ENCODE measurements at regions not wholly inside any gene's neighbourhood (a gene's known extent, or its start where the extent isn't known, plus 50 kb on each side); places are given as distances from the start of the nearest gene placed in this dataset.

DNA sequence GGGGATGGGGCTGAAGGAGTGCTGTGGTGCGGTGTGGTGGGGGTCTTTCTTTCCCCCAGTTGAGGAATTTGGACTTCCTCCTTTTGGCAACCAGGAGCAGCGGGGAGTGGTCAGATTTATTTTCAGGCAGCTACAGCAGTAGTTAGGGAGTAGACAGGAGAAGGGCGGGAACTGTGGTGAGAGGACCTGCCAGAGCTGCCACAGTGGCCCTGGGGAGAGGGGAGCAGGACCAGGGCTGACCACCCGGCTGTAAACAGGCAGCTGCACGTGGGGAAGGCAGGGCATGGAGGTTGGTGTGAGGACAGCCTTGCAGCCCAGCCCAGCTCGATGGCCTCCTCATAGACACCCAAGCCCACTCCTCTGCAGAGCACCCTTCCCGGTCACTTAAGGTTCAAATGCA, 197.2 kb downstream of the GLI2 start:
- no peak for DNase-seq (ENCODE audit: low read depth in 3 of 3, low spot score in 2 of 3)

GRCh38 chr2:120933693-120934573, 198.3 kb downstream of the GLI2 start:
- no peak for DNase-seq (ENCODE audit: low read depth in 3 of 3, low spot score in 2 of 3)

GRCh38 chr2:120934574-120935338, 199.1 kb downstream of the GLI2 start:
- no peak for DNase-seq (ENCODE audit: low read depth in 3 of 3, low spot score in 2 of 3)

DNA sequence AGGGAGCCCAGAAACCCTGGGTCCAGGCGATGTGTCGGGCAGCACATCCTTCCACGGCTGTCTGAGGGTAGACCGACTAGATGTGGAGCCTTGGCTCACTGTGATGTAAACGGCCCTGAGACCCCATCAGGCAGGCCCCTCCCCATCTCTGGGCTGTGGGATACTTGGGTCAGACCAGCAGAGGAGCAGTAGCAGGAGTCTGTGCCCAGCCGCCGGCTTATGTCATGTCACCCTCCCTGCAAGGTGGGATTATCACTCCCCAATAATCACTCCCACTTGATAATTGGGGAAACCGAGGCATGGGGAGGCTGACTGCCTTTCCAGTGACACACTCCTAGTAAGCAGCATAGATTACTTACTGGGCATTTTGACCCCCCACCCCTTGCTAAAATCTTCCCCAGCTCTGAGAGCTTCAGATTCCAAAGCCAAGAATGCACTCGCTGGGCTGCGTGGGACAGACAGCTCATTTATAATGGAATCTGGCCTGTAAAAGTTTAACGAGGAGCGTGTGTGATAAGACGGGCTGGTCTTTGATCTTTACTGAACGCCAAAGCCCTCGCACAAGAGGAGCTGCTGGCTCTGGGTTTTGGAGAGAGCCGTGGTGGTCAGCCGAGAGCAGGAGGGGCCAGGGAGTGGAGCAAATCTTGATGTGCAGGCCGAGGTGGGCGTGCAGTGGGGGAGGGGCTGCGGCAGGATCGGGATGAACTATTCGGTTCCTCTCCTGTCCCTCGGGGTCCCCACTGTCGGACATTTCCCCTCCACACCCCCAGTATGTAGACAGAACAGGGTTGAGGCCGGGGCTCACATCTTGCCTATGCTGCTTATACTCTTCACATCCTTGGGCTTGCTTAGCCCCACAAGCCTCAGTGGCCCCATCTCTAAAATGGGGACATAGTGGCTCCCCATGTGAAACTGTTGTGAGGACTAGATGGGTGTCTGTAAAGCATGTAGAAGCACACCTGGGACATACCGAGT, 200.0 kb downstream of the GLI2 start:
- DNase-seq (ENCODE audit: low read depth in 3 of 3, low spot score in 2 of 3) = no peak

GRCh38 chr2:120936476-120937334, 201.0 kb downstream of the GLI2 start:
- DNase-seq (ENCODE audit: low read depth in 3 of 3, low spot score in 2 of 3) = no peak

- DNase-seq (ENCODE audit: low read depth in 3 of 3, low spot score in 2 of 3) = no peak
Measured at GRCh38 chr2:120937686-120938044, 202.0 kb downstream of the GLI2 start.

GRCh38 chr2:120938045-120938771, 202.5 kb downstream of the GLI2 start:
- DNase-seq (ENCODE audit: low read depth in 3 of 3, low spot score in 2 of 3) = no peak

GRCh38 chr2:120939595-120940318, 204.1 kb downstream of the GLI2 start:
- no peak for DNase-seq (ENCODE audit: low read depth in 3 of 3, low spot score in 2 of 3)

- no peak for DNase-seq (ENCODE audit: low read depth in 3 of 3, low spot score in 2 of 3)
Measured at GRCh38 chr2:120940319-120940696, 204.6 kb downstream of the GLI2 start.

GRCh38 chr2:120940726-120941256, 205.1 kb downstream of the GLI2 start:
- DNase-seq (ENCODE audit: low read depth in 3 of 3, low spot score in 2 of 3) = no peak

GRCh38 chr2:120941571-120942120, 206.0 kb downstream of the GLI2 start:
- no peak for DNase-seq (ENCODE audit: low read depth in 3 of 3, low spot score in 2 of 3)

DNA sequence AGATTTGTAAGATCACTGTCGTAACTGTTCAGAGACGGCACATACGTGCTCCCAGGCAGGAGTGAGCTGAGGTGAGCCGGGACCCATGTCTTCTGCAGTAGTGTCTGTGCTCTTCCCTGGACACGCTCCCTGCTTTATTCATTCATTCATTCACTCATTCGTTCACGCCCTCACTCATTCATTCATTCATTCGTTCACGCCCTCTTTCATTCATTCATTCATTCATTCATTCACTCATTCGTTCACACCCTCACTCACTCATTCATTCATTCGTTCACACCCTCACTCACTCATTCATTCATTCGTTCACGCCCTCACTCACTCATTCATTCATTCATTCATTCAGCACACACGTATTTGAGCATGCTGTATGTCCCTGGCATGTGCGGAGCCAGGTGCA, 207.0 kb downstream of the GLI2 start:
- DNase-seq (ENCODE audit: low read depth in 3 of 3, low spot score in 2 of 3) = no peak

DNA sequence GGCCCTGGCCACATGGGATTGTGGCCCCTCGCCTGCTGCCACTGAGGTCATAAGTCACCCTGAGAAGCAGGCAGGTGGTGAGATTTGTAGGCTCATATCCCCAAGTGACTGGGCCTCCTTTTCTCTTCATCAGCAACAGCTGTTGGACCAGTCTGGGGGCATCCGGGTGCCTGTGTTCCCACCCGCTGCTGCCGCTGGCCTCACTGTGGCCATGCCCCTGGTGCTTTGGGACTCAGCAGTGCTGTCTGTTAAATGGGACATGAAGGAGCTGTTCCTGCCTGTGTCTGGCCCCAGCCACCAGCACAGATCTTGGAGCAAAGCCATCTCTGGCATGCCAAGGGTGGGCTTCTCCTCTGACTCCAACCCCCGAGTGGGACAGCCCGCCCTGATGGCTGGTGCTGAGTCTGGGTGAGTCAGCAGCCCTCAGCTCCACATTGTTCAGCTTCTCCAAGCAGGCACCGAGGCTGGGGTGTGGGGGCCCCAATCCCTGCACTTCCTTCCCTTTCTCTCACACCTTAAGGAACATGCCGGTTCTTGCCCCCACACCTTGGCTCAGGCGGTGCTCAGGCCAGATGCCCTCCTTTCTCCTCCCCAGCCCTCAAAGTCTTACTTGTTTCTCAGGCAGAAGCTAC, 207.9 kb downstream of the GLI2 start:
- DNase-seq (ENCODE audit: low read depth in 3 of 3, low spot score in 2 of 3) = no peak

GRCh38 chr2:120944575-120944974, 208.9 kb downstream of the GLI2 start:
- no peak for DNase-seq (ENCODE audit: low read depth in 3 of 3, low spot score in 2 of 3)

- DNase-seq (ENCODE audit: low read depth in 3 of 3, low spot score in 2 of 3) = no peak
Measured at GRCh38 chr2:120945091-120945490, 209.4 kb downstream of the GLI2 start.

DNA sequence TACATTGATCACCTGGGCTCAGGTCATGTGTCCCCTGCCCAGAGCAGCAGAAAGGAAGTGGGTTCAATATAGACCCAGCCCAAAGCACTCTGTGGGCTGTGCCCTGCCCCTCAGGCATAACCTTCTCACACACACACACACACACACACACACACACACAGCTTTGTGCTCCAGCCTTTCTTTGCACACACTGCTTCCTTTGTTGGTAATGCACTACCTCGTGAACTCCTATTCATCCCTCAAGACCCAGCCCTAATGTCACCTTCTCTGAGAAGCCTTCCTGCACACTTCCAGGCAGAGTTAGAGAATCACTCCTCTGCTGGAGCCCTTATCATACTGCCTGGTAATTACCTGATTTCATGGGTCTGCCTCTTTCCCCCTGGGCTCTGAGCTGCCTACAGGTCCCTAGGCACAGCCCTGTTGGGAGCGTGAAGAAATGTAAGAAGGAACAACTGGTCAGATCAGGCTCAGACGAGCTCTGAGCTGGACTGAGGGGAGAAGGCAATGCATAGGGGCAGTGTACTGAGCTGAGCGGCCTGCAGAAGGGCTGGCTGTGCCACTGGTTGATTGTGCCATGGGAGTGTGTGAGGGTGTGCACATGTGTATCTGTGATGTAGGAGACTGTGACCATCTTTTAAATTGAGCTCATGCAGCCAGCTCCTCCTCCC, 210.3 kb downstream of the GLI2 start:
- DNase-seq (ENCODE audit: low read depth in 3 of 3, low spot score in 2 of 3) = no peak

- DNase-seq (ENCODE audit: low read depth in 3 of 3, low spot score in 2 of 3) = no peak
Measured at GRCh38 chr2:120947327-120947726, 211.7 kb downstream of the GLI2 start.
